RWPE2 (cell line): ENCODE measurements at regions not wholly inside any gene's neighbourhood (a gene's known extent, or its start where the extent isn't known, plus 50 kb on each side); places are given as distances from the start of the nearest gene placed in this dataset.
A peak's percentile ranks its signal among the peaks of the same experiment; 100 is the strongest.

Experiments
- ATAC-seq: fragments of 200-7000 bp; cut with Tn5 transposase; 3 replicates; pipeline ENCODE4 v1.9.1; 2021; ENCODE audit warnings: low read depth
- DNase-seq: peaks from one replicate; pipeline ENCODE4 v3.0.0-alpha.2; 2020; ENCODE audit warnings: low spot score
- H3K27ac ChIP-seq: fragments of 450-650 bp; 2 replicates; pipeline ENCODE4 v1.5.1; 2017; ENCODE audit warnings: mild to moderate bottlenecking; ENCODE audit not compliant: poor library complexity, severe bottlenecking
- H3K27me3 ChIP-seq: fragments of 250-450 bp; sonication (Bioruptor Pico); 2 replicates; pipeline ENCODE4 v1.5.1; 2021; ENCODE audit warnings: mild to moderate bottlenecking, moderate library complexity; ENCODE audit not compliant: insufficient read depth, poor library complexity, severe bottlenecking
- H3K36me3 ChIP-seq: fragments of 250-450 bp; sonication (Bioruptor Pico); 2 replicates; pipeline ENCODE4 v1.5.1; 2020; ENCODE audit warnings: low read depth, mild to moderate bottlenecking, moderate library complexity
- H3K4me1 ChIP-seq: fragments of 250-450 bp; sonication (Bioruptor Pico); 2 replicates; pipeline ENCODE4 v1.5.1; 2021; ENCODE audit warnings: mild to moderate bottlenecking, moderate library complexity; ENCODE audit not compliant: insufficient read depth, poor library complexity, severe bottlenecking
- H3K4me3 ChIP-seq: fragments of 250-450 bp; sonication (Bioruptor Pico); 2 replicates; pipeline ENCODE4 v1.5.1; 2021; ENCODE audit warnings: mild to moderate bottlenecking, moderate library complexity; ENCODE audit not compliant: severe bottlenecking
- H3K9me3 ChIP-seq: fragments of 250-450 bp; sonication (Bioruptor Pico); 2 replicates; pipeline ENCODE4 v1.5.1; 2021; ENCODE audit warnings: mild to moderate bottlenecking, moderate library complexity; ENCODE audit not compliant: severe bottlenecking
- TF ChIP-seq, protein P1 (sequence below): fragments of 450-650 bp; IDR thresholded peaks from one replicate; pipeline ENCODE4 v1.5.1; 2017; ENCODE audit warnings: mild to moderate bottlenecking, moderate library complexity; ENCODE audit not compliant: poor library complexity, severe bottlenecking

DNA sequence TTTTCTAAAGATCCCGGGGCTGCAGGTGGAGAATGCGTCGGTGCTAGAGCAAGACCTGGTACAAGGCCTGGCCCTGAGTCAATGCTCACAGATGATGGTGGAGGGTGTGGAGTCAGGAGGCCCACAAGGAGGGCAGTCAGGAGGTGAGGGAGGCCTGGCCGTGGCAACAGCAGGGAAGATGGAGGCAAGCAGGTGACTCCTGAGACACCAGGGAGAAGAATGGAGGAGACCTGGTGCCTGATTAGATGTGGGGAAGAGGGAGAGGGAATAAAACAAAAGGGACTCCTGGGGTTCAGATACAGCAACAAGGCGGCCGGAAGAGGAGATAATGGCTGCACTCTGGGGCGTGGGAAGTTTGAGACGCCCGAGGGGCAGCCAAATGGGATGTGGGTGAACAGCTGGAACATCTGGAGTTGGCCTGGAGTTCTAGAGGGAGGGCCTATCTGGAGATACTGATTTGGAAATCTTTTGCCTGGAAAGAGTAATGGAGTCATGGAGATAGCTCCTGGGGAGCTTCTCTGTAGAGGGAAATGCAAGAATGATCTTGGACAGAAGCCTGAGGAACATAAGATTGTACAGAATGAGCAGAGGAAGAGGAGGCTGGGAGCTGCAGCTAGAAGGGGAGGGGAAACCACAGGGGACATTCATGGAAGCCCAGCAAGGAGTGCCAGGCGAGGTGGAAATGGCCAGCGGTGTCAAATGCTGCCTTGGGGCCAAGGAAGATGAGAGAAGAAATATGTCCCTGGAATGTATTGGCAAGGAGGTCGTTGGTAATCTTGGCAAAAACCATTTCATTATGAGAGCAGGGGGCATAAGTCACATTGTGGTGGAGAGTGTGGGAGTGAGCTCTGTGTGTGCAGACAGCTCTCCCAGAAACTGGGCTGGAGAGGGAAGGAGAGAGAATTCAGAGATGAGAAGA, 67.5 kb upstream of the CORO2B start:
- no peaks in the 10 kb centered on the region for H3K36me3 ChIP-seq
- DNase-seq, result no peak
- no peak overlapping the region for H3K27ac ChIP-seq
- H3K27me3 ChIP-seq, result no peaks in the 10 kb centered on the region
- H3K4me1 ChIP-seq, result no peaks in the 10 kb centered on the region
- H3K4me3 ChIP-seq, result no peak overlapping the region
- H3K9me3 ChIP-seq, result no peaks in the 10 kb centered on the region
- TF ChIP-seq, protein P1, sequence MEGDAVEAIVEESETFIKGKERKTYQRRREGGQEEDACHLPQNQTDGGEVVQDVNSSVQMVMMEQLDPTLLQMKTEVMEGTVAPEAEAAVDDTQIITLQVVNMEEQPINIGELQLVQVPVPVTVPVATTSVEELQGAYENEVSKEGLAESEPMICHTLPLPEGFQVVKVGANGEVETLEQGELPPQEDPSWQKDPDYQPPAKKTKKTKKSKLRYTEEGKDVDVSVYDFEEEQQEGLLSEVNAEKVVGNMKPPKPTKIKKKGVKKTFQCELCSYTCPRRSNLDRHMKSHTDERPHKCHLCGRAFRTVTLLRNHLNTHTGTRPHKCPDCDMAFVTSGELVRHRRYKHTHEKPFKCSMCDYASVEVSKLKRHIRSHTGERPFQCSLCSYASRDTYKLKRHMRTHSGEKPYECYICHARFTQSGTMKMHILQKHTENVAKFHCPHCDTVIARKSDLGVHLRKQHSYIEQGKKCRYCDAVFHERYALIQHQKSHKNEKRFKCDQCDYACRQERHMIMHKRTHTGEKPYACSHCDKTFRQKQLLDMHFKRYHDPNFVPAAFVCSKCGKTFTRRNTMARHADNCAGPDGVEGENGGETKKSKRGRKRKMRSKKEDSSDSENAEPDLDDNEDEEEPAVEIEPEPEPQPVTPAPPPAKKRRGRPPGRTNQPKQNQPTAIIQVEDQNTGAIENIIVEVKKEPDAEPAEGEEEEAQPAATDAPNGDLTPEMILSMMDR, result no peak
- no peak for ATAC-seq

GRCh38 chr15:68512052-68512451, 66.7 kb upstream of the CORO2B start:
- no peak for DNase-seq
- no peaks in the 10 kb centered on the region for H3K36me3 ChIP-seq
- H3K4me3 ChIP-seq, result no peak overlapping the region
- no peaks in the 10 kb centered on the region for H3K4me1 ChIP-seq
- ATAC-seq, result 0 out of 3 replicates have a peak, but pooled peaks have one; percentile 21
- H3K27me3 ChIP-seq, result no peaks in the 10 kb centered on the region
- H3K9me3 ChIP-seq, result no peaks in the 10 kb centered on the region
- TF ChIP-seq, protein P1, result no peak
- no peak overlapping the region for H3K27ac ChIP-seq

DNA sequence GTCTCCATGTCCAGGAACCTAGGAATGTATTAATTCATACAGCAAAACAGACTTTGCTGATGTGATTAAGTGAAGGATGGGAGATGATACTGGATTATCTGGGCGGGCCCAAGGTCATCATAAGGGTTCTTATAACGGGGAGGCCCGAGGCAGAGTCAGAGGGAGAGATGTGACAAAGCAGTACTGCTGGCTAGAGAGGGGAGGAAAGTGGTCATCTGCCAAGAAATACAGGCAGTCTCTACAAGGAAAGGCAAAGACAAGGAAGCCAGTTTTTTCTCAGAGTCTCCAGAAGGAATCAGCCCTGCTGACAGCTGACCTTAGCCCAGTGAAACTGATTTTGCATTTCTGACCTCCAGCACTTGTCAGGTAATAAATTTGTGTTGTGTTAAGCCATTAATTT, 66.2 kb upstream of the CORO2B start:
- TF ChIP-seq, protein P1, result no peak

GRCh38 chr15:68515371-68516095, 63.3 kb upstream of the CORO2B start:
- no peaks in the 10 kb centered on the region for H3K36me3 ChIP-seq
- peaks cover 4% of the 10 kb centered on the region for H3K27me3 ChIP-seq
- H3K27ac ChIP-seq, result no peak overlapping the region
- no peaks in the 10 kb centered on the region for H3K9me3 ChIP-seq
- ATAC-seq (no peak), DNase-seq (no peak)
- H3K4me3 ChIP-seq, result no peak overlapping the region
- TF ChIP-seq, protein P1, result no peak
- H3K4me1 ChIP-seq, result peaks cover 13% of the 10 kb centered on the region

More for the DNA sequence above, 66.2 kb upstream of the CORO2B start:
- ATAC-seq (no peak), DNase-seq (no peak)
- H3K27ac ChIP-seq, result no peak overlapping the region
- no peak overlapping the region for H3K4me3 ChIP-seq
- no peaks in the 10 kb centered on the region for H3K27me3 ChIP-seq
- H3K36me3 ChIP-seq, result no peaks in the 10 kb centered on the region
- H3K4me1 ChIP-seq, result no peaks in the 10 kb centered on the region
- H3K9me3 ChIP-seq, result no peaks in the 10 kb centered on the region
